NCI-H524 treated with DMSO at 0.1 percent for 48 hours (cell line): ENCODE measurements at regions not wholly inside any gene's neighbourhood (a gene's known extent, or its start where the extent isn't known, plus 50 kb on each side); places are given as distances from the start of the nearest gene placed in this dataset.

Experiments used
- DNase-seq: peaks from one replicate; lab custom pipeline; 2025; lab: John Stamatoyannopoulos, UW

DNA sequence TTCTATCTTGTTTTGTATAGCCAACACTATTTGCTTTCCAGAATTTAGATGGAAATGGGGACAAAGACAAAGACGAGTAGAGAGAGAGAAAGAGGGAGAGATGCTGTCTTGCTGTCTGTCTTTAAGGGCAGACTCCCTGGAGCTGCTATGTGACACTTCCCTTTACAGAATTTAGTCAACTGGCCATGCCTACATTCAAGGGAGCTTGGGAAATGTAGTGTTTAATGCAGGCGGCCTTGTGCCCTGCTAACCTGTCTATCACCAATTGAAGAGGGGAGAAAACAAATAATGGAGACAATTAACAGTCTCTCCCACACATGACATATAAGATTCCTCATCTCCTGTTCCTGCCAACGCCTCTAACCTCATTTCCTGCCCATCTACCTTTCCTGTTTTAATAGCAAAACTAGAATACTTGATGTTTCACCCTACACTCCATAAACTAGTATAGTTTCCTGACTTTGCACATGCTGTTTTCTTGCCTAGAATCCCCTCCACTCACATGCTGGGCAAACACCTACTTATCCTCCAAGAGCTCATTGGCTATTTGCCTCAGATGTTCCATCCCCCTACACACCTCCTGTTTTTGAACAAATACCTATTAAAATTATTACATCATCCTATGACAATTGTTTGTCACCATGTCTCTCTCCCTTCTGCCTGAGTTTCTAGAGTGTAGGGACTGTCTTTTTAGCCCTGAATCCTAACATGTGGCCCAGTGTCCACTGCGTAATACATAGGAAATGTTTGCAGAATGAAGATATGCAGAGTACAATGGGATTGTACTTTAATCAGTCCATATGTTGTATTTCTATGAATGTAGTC lies 117.2 kb downstream of the SLC25A24 start:
- DNase-seq = no peak

DNA sequence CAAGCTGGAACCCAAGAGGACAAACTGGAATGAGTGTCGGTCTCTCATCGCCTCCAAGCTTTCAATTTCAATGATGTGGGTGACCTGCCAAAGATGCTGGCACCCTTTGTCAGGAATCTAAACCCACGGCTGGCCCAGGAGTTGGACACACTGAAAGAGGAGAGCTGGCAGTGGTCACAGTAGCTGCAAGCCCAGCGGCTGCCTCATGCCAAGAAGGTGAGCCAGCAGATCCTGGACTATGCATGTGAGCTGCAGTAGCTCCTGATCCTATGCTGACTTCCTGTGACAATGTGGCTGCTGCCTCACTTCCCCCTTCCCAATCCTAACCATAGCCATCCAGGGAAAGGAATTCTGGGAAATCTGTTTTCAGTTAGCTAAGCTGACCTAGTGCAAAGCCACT lies 117.0 kb upstream of the VAV3 start:
- no peak for DNase-seq

DNA sequence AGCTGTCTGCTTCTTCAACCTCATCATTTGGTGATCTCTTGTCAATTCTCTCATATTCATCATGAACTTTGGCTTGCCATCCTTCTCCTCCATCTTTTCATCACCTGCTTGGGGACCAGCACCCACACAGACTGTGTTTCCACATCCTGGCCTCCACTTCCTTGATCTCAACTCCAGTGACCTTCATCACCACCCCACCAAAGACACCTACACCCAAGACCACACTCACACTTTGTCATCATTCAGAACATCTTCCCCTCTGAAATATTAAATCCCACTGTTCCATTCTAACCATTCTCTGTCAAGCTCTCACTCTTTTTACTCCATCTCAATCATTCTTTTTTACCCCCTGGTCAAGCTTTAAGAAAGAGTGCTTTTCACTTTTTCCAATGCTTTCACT lies 115.5 kb upstream of the VAV3 start:
- DNase-seq = no peak

DNA sequence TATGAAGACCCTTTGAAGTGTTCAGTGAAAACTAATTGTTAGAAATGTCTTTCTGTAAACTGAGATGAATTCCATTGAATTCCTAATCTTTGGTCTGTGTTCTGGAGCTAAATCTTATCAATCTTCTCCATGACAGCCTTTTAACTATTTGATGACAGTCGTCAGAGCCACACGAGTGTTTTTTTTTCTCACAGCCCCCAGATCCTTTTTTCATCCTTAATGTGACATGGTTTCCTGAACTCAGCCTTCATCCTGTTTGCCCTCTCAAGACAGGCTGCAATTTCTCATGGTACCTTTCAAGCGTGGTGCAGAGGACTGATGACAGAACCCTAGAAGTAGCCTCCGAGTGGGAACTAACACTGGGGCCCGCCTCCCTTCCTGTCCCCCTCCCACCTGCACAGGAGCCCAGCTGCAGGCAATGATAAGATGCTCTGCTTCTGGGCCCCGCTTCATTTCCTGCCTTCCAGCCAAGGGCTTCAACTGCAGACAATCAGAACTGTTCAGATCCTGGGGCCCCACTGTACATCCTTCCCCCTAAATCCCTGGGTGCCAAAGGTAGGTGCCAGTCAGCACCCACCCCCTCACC lies 114.6 kb upstream of the VAV3 start:
- no peak for DNase-seq

DNA sequence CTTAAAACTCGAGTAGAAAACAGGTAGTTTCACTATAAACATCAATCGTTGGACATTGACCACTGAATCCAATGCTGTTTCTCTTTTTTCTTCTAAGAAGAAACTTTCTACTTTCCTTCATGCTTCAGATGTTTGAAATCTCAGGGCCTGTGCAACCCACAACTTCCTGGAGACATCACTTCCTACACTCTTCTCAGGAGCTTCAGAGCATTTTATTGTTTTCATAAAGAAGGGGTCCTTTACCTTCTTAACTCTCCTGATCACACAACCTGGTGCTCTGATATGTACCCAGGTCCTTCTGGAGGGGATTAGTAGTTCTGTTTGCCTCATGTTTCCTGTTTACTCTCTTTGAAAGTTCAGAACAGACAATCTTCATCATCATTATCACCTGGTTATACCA lies 113.0 kb upstream of the VAV3 start:
- DNase-seq = no peak

DNA sequence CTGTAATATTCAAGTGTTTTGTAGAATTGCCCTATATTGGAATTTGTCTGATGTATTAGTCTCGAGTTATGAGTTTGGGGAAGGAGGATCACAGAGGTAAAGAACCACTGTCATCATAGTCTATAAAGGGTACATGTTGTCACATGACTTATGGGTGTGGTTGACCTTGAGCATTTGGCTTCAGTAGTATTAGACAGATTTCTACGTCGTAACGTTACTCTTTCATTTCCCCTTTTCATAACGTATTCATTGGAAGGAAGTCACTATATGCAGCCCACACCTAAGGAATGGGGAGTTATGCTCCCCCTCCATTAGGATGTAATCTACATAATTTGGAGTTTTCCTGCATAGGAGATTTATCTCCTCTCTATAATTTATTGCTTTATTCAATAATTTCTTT lies 110.1 kb upstream of the VAV3 start:
- DNase-seq = no peak

DNA sequence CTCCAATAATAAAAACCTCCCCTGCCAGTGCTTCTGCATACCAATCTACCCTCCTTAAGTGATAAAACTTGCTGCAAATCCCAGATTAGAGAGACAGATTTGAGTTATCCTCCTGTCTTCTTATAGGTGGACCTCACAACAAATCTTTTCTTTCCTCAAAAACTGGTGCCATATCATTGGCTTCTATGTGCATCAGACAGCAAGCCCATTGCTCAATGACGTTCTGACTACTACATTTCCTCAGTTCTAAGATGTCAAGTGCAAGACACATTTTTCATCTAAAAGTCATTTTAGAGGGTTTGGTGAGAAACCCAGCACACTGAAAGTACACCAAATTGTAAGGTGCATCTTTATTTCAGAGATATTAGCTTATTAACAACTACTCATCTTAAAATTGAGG lies 107.8 kb upstream of the VAV3 start:
- no peak for DNase-seq

DNA sequence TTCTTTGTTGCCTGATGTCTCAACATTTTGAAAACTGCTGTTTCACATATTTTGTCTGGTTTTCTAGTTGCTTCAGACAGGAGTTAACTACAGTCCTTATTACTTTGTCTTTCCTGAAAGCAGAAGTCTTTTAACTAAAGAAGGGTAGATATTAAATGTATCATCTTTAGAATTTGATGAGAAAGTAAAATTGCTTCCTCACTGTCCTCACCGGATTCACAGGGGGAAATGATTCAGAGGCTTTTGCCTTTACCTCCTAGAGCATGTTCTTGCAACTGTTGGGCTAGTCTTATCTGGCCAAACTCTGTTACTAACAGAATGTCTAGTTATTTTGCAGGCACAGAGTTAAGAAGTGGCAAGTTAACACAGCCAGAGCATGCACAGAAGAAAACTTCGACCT lies 107.2 kb upstream of the VAV3 start:
- DNase-seq = no peak

DNA sequence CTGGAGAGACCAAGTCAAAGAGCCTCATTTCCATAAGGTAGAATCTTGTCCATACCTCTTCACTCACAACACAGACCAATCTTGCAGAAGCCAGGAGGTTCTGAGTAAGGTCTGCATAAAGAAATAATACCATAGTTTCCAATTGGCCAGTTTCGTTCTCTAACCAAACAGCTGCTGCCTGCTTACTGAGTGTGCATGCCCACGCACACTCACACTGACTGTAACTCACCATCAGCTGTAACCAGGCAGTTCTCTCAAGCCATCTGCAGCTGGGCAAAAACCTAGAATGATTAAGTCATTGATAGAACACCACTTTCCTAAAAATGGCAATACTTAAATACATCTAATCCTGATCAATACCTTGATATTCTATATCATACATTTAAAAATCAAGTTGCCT lies 106.6 kb upstream of the VAV3 start:
- no peak for DNase-seq

DNA sequence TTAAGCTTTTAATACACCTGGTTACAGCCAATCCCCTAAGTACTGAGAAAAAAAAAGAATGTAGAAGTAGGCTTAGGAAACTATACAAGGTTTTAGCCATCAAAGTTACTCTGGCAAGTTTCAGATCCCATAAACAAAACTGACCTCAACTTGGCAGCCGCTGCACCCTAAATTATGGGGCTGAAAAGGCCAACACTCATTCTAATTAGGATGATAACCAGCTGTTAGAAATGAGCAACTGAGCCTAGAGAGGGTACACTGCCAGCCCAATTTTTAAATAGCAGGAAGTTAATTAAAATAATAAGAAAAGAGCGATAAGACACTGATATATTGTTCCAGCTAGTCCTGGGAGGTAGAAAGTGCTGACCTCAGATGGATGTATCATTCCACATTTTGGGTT lies 105.7 kb upstream of the VAV3 start:
- DNase-seq = no peak

DNA sequence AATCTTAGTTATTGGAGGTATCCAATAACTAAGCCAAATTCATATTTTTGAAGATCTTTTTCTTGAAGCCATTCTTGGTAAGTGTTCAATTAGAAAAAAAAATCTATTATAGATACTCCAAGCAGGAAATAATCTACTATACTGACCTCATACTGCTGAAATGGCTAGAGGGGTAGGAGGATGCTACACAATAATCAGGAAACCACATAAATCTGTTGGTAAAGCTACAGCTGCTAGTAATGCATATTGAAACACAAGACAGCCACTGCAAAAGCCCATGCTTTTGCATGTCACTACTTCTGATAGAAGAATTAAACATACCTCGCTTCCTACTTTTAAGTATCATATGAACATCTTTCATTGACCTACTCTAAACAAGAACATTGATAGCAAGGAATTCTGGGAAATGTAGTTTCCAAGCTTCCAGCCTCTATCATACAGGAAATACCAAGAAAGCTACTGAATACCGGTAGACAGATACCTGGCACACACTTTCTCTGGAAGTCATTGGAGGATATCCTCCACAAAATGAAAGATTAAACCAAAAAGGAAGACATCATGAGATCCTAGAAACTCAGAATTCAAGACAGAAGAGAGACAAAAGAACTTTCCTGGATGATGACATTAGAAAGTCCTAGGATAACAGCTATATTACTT lies 103.0 kb upstream of the VAV3 start:
- no peak for DNase-seq

DNA sequence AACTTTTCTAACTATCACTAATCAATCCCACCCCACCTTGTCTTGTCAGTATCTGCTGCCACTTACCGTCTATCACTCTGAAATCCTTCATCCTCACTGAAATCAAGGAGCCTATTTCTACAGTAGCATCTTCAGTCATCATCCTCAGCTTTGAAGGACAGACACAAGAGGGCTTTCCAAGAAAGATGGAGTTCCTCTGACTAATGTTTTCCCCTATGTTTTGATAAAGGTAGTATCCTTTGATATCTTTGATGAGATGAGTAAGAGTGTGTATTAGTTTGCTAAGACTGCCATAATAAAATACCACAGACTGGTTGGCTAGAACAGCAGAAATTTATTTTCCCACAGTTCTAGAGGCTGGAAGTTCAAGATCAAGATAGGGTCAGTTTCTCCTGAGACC lies 101.8 kb upstream of the VAV3 start:
- DNase-seq = no peak

DNA sequence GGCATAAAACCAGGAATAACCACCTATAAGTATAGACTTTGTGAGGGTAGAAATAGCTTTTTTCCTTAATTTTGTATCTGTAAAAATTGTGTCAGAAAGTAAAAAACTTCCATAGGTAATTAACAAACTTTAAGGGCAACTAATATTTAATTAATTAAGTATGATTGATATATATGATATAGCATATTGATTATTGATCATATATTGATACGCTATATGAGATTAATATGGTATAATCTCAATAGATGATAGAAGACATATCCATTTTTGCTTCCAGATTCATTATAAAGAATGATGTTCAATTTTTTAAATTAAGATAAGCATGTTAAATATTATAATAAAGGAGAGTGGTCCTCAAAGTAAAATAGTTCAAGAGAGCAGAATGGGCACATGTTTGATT lies 99.3 kb upstream of the VAV3 start:
- no peak for DNase-seq

DNA sequence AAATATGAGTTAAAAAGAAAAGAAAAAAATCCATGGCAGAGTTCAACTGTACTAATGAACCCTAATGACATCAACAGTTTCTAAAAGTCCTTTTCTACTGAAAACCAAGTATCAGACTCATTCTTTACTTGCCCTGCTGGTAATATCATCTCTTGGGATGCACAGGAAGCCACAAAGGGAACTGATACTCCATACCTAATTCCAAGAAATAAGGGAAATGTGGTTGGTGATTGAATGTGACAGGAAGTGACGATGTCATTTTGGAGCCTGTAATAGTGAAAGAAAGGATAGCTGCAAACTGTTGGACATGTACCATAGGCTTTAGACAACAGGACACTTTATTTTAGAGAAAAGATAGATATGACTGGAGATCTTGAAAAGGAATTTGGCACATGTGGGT lies 98.7 kb upstream of the VAV3 start:
- DNase-seq = no peak

DNA sequence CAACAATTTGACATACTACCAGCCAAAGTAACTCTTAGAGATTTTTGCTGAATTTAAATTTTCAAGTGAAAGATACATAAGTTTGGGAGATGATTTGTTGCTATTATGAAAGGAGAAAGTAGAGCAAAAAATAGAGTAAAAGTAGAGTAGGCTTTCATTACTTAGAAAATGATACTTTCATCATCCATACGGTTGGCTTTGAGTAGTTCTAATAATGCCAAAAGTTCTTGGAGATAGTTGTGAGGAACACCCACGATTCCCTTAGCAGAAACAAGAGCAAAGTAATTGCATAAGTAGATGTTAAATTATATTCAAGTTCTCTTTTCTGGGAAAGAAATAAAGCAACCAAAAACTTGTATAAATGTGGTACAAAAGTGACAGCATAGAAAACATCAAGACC lies 95.0 kb upstream of the VAV3 start:
- no peak for DNase-seq

DNA sequence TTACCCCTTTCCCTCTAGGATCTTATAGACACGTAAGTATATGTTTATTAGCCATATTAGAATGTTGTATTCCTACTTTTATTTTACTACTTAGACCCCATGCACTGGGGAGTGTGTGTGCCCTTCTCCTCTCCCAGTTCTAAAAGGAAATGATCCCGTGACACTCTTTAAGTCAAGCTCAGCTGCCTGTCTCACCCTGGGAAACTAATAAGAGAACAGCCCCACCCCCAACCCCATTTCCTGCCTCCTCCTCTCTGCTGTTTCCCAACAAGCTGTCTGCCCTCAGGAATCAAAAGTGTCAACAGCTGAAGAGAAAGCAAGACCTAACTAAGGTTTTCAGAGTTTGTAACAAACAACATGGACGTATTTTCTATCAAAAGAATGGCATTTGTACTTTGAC lies 92.6 kb upstream of the VAV3 start:
- no peak for DNase-seq

DNA sequence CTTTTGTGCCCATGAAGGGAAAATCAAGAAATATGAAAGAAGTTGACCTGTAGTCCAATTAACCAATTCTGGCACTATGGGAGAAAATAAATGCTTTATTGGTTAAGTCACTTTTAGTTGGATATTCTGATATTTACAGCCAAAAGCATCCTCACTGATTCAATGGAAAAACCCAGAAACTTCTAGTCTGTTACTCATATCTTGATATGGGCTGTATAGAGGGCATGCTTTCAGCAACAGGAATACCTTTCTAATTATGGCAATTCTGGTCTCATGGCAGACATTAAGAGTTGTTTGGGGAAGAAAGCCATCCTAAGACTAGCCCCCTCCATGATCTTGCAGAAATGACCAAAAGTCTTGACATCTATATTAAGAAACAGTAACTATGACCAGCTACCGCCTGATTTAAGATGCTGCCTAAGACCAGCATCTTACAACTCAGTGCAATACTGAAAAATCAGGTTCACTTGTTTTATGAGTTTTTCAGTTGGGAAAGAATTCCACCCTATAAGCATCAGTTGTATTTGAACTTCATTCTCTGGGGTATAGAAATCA lies 91.5 kb upstream of the VAV3 start:
- DNase-seq = no peak

DNA sequence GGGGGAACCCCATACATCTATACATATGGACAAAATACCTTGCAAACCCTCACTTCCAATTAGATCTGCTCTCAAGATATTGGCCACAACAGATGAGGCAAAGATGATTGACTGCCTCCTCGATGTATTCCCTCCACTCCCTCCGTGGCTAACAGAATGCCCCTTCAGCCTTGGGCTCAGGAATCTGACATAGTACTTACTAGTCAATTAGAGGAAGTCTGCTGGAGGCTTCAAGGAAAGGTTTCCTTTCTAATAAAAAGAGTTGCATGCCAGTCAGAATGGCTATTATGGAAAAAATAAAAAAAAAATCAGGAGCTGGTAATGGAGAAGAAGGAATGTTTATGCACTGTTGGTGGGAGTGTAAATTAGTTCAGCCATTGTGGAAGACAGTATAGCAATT lies 90.4 kb upstream of the VAV3 start:
- no peak for DNase-seq

DNA sequence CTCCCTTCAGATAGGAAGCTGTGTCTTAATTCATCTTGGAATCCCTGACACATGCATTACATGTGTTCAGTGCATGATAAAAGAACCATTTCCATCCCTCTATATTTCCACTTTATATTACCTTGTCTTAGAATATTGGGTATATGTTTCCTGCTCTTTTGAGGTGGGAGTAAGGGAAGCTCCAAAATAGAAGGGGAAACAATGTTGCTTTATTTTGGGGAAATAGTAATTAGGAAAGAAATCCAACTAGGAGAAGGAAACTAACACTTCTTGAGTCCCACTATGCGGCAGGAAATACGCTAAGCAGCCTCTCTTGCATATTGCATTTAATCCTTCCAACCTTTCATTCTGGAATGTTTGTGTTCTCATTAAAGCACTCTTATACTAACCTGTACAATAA lies 89.4 kb upstream of the VAV3 start:
- DNase-seq = no peak

DNA sequence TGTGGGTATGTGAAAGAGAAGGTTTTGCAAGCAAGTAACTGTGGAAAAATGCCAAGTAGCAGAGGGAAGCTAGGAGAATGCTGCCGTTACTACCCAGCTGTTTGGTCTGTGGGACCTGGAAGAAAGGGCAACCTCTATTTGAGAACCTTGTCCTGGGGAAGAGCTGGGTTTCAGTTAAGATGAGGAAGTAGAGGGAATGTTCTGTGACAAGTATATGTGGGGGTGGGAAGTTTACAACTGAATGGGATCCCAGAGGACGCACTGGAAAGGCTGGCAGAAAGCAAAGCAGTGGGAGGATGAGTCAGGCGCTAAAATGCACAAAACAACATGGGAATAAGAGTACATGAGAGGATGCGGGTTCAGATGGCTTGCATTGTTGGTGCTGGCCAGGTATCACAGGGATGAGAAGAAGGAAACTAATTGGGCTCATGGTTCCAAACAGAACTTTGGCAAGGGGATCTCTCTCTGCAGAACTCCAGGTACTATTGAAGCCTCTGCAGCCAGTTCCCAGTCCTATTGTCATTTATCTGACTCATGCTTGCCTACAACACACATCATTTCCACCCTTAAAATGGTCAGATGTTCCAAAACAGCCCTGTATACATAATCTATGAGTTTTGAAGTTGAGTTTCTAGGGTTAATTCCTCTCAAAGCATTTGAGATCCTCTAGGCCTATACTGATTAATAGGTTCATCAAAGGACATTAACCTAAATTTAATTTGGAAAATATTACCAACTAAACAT lies 88.5 kb upstream of the VAV3 start:
- no peak for DNase-seq

DNA sequence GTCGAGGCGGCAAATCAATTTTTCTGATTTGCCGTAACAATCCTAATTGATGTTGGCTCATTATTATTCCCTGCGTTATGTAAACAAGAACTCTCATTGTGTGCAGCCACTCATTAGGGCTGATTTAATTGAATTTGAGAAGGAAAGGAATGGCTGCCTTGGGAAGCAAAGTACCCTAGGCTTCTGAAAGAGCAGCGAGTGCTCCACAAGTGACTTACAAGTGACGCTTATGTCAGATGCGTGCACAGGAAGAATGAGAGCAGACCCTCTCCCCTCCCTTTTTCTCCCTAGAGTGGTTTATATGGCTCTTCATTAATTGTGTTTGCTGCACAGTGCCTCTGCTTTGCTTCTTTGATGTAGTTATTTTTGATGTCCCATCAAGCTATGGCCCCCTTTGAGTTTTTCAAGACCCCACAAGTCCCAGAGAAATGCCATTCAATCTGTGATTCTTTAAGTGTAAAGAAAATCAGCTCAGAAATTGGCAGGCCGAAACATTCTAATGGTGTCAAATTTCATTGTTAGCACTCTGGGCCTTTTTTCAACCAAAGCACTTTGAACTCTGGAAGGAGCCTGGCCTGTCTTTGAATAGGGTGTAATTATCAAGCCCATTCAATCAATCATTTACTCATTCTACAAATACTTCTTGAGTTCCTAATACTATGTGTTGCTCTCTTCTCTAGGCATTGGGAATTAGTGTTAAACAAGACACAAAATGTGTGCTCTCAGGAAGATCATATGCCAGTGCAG lies 86.8 kb upstream of the VAV3 start:
- no peak for DNase-seq
